ENCODE measurements at regions not wholly inside any gene's neighbourhood (a gene's known extent, or its start where the extent isn't known, plus 50 kb on each side); places are given as distances from the start of the nearest gene placed in this dataset.

- ChIA-PET POLR2A (no interaction called here), CTCF (no interaction called here)
- H3K27ac ChIP-seq (ENCODE audit: extremely low read depth, low read depth, low read length): no peak overlapping the region
- H3K36me3 ChIP-seq (ENCODE audit: control insufficient read depth in 2 of 2, insufficient read depth in 1 of 2, low read length in 2 of 2): no peaks in the 10 kb centered on the region
- H3K9me3 ChIP-seq (ENCODE audit: control insufficient read depth, insufficient read depth, low read depth, low read length): no peaks in the 10 kb centered on the region; the same call in 1 of the 2 replicates
- H3K4me3 ChIP-seq (ENCODE audit: low read depth, low read length): no peak overlapping the region
- H3K4me1 ChIP-seq (ENCODE audit: control insufficient read depth, insufficient read depth, low read length): no peaks in the 10 kb centered on the region
- TF ChIP-seq ZNF266 (tag by site-specific recombination; IDR thresholded peaks at IDR 0.05; ENCODE audit: low read depth) (no peak), ZNF747 (tag by site-specific recombination; IDR thresholded peaks at IDR 0.05) (no peak), ZNF544 (tag by site-specific recombination; IDR thresholded peaks at IDR 0.05) (no peak), ZNF140 (tag by site-specific recombination; IDR thresholded peaks at IDR 0.05) (no peak), ELK4 (IDR thresholded peaks at IDR 0.05; ENCODE audit: borderline replicate concordance, low read depth, low read length) (no peak), ZNF624 (tag by site-specific recombination; IDR thresholded peaks at IDR 0.05) (no peak), ZNF169 (tag by site-specific recombination; IDR thresholded peaks at IDR 0.05) (no peak), YY2 (tag by site-specific recombination; IDR thresholded peaks at IDR 0.05) (no peak), ZNF776 (tag by site-specific recombination; IDR thresholded peaks at IDR 0.05; ENCODE audit: borderline replicate concordance) (no peak), TRIM28 (IDR thresholded peaks at IDR 0.05; ENCODE audit: borderline replicate concordance, low read length) (no peak), GLI4 (tag by site-specific recombination; IDR thresholded peaks at IDR 0.05) (no peak), ZNF354C (tag by site-specific recombination; IDR thresholded peaks at IDR 0.05; ENCODE audit: borderline replicate concordance, low read depth) (no peak), ZNF341 (tag by site-specific recombination; IDR thresholded peaks at IDR 0.05; ENCODE audit: low read depth) (no peak), SCRT1 (tag by site-specific recombination; IDR thresholded peaks at IDR 0.05; ENCODE audit: borderline replicate concordance) (no peak), ZNF23 (tag by site-specific recombination; IDR thresholded peaks at IDR 0.05; ENCODE audit: borderline replicate concordance) (no peak), ZNF707 (tag by site-specific recombination; IDR thresholded peaks at IDR 0.05) (no peak), ZNF654 (tag by site-specific recombination; IDR thresholded peaks at IDR 0.05; ENCODE audit: low read depth) (no peak), RBAK (tag by site-specific recombination; IDR thresholded peaks at IDR 0.05) (no peak)
Observed at GRCh38 chrX:65883556-65883955, 156.3 kb downstream of the VSIG4 start.

- no peak overlapping the region for H3K27ac ChIP-seq (ENCODE audit: extremely low read depth, low read depth, low read length)
- POLR2A ChIA-PET: no interaction called here
- CTCF ChIA-PET: no interaction called here
- H3K9me3 ChIP-seq (ENCODE audit: control insufficient read depth, insufficient read depth, low read depth, low read length): no peaks in the 10 kb centered on the region; the same call in 1 of the 2 replicates
- H3K36me3 ChIP-seq (ENCODE audit: control insufficient read depth in 2 of 2, insufficient read depth in 1 of 2, low read length in 2 of 2): no peaks in the 10 kb centered on the region
- H3K4me3 ChIP-seq (ENCODE audit: low read depth, low read length): no peak overlapping the region
- H3K4me1 ChIP-seq (ENCODE audit: control insufficient read depth, insufficient read depth, low read length): no peaks in the 10 kb centered on the region
- no peak for TF ChIP-seq ZNF521 (tag by site-specific recombination; IDR thresholded peaks at IDR 0.05)
- no peak for TF ChIP-seq ZSCAN30 (tag by site-specific recombination; IDR thresholded peaks at IDR 0.05)
- no peak for TF ChIP-seq ZNF335 (tag by site-specific recombination; conservative IDR thresholded peaks at IDR 0.05)
- TF ChIP-seq ZNF658 (tag by site-specific recombination; IDR thresholded peaks at IDR 0.05): no peak
- TF ChIP-seq ZNF157 (tag by site-specific recombination; IDR thresholded peaks at IDR 0.05): no peak
- TF ChIP-seq ZBTB11 (tag by site-specific recombination; conservative IDR thresholded peaks at IDR 0.05; ENCODE audit: low read depth): no peak
- no peak for TF ChIP-seq ZNF140 (tag by site-specific recombination; IDR thresholded peaks at IDR 0.05)
- no peak for TF ChIP-seq ZNF341 (tag by site-specific recombination; IDR thresholded peaks at IDR 0.05; ENCODE audit: low read depth)
- no peak for TF ChIP-seq GLIS1 (tag by site-specific recombination; IDR thresholded peaks at IDR 0.05)
Observed at GRCh38 chrX:65879977-65880799, 159.7 kb downstream of the VSIG4 start.
